Astrocyte of the spinal cord (primary cell): ENCODE measurements at regions not wholly inside any gene's neighbourhood (a gene's known extent, or its start where the extent isn't known, plus 50 kb on each side); places are given as distances from the start of the nearest gene placed in this dataset.

Experiments used
- DNase-seq: peaks from one replicate; pipeline ENCODE4 v3.0.0; 2011; ENCODE audit warnings: low read depth, low spot score
- H3K4me3 ChIP-seq: 2 replicates; pipeline ENCODE4 v1.5.1; 2011; ENCODE audit warnings: low read depth, mild to moderate bottlenecking, low read length, moderate library complexity
- CTCF ChIP-seq: IDR thresholded peaks from 2 replicates; pipeline ENCODE4 v1.5.1; 2012; ENCODE audit warnings: low read depth, mild to moderate bottlenecking, low read length, inconsistent platforms
- in situ Hi-C: cut with HindIII; loops from 2 replicates; pipeline ENCODE4 v1.10.0; 2017; ENCODE audit warnings: low sequenced_read_pairs

GRCh38 chr9:99296291-99296951, 74.3 kb downstream of the SEC61B start:
- DNase-seq: no peak
- in situ Hi-C loops: no loop called here
- no peak for TF ChIP-seq CTCF
- no peak overlapping the region for H3K4me3 ChIP-seq

- no peak for DNase-seq
- H3K4me3 ChIP-seq: no peak overlapping the region
- no peak for TF ChIP-seq CTCF
- in situ Hi-C loops: no loop called here
Observed at GRCh38 chr9:99298614-99299013, 76.5 kb downstream of the SEC61B start.

- TF ChIP-seq CTCF: peak; percentile 8
- peak; percentile 49 for DNase-seq
- in situ Hi-C loops: no loop called here
- no peak overlapping the region for H3K4me3 ChIP-seq
Observed at GRCh38 chr9:99299211-99300102, 77.4 kb downstream of the SEC61B start.

GRCh38 chr9:99300103-99300439, 78.0 kb downstream of the SEC61B start:
- no peak for TF ChIP-seq CTCF
- no peak overlapping the region for H3K4me3 ChIP-seq
- DNase-seq: no peak
- in situ Hi-C loops: no loop called here

- no peak overlapping the region for H3K4me3 ChIP-seq
- no peak for TF ChIP-seq CTCF
- no peak for DNase-seq
- in situ Hi-C loops: no loop called here
Observed at GRCh38 chr9:99300603-99301002, 78.5 kb downstream of the SEC61B start.

- DNase-seq: no peak
- no peak for TF ChIP-seq CTCF
- in situ Hi-C loops: no loop called here
- H3K4me3 ChIP-seq: no peak overlapping the region
Observed at GRCh38 chr9:99303177-99303576, 81.1 kb downstream of the SEC61B start.
